ENCODE measurements at regions not wholly inside any gene's neighbourhood (a gene's known extent, or its start where the extent isn't known, plus 50 kb on each side); places are given as distances from the start of the nearest gene placed in this dataset.

DNA sequence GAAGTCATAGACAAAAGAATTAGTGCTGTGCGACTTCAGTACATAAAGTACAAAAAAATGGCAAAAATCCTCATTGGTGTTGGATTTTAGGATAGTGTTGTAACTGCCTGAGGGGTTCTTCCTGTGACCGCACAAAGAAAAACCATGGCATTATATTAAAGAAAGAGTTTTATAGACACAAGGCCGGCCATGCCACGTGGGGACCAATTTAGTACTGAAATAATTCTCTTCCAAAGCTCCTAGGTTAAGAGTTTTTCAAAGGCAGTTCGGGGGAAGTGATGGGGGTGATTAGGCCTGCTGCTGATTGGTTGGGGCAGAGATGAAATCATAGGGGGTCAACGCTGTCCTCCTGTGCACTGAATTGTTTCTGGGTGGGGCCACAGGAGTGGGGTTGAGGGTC, 150.9 kb upstream of the EEA1 start:
- Histone ChIP-seq H3K4me3 (ENCODE audit: low read depth, low read length) (no peak overlapping the region), H2AFZ (no peak overlapping the region), H3K27ac (no peak overlapping the region), H3K79me2 (no peaks in the 10 kb centered on the region), H3K27me3 (ENCODE audit: control insufficient read depth, insufficient read depth, low read length) (no peaks in the 10 kb centered on the region), H3K9ac (no peak overlapping the region), H3K4me2 (ENCODE audit: low read length) (no peak overlapping the region), H3K36me3 (ENCODE audit: control insufficient read depth, insufficient read depth, low read length) (no peaks in the 10 kb centered on the region), H3K9me3 (ENCODE audit: control insufficient read depth, low read length) (no peaks in the 10 kb centered on the region), H3K4me1 (no peaks in the 10 kb centered on the region)
- TF ChIP-seq, protein P1, sequence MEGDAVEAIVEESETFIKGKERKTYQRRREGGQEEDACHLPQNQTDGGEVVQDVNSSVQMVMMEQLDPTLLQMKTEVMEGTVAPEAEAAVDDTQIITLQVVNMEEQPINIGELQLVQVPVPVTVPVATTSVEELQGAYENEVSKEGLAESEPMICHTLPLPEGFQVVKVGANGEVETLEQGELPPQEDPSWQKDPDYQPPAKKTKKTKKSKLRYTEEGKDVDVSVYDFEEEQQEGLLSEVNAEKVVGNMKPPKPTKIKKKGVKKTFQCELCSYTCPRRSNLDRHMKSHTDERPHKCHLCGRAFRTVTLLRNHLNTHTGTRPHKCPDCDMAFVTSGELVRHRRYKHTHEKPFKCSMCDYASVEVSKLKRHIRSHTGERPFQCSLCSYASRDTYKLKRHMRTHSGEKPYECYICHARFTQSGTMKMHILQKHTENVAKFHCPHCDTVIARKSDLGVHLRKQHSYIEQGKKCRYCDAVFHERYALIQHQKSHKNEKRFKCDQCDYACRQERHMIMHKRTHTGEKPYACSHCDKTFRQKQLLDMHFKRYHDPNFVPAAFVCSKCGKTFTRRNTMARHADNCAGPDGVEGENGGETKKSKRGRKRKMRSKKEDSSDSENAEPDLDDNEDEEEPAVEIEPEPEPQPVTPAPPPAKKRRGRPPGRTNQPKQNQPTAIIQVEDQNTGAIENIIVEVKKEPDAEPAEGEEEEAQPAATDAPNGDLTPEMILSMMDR (IDR thresholded peaks at IDR 0.05): no peak

DNA sequence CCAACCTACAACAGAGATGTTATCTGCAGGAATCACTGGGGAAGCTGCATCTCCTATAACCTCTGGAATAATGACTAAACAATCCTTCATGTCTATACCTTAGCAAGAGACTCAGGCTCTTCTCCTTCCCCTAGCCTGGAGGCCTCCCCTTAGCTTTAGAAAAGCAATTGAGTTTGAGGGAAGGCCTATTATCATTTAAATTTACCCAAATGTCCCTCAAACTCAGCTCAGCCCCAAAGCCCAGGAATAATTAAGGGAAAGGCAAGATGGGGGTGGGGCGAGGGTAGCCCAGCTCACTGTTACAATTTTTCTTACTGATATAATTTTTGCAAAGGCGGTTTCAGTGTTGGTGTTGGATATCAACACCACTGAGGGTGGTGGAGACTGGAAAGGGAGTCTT, 151.4 kb upstream of the EEA1 start:
- TF ChIP-seq, protein P1 (IDR thresholded peaks at IDR 0.05): no peak
- Histone ChIP-seq H3K36me3 (ENCODE audit: control insufficient read depth, insufficient read depth, low read length) (no peaks in the 10 kb centered on the region), H3K27me3 (ENCODE audit: control insufficient read depth, insufficient read depth, low read length) (no peaks in the 10 kb centered on the region)

DNA sequence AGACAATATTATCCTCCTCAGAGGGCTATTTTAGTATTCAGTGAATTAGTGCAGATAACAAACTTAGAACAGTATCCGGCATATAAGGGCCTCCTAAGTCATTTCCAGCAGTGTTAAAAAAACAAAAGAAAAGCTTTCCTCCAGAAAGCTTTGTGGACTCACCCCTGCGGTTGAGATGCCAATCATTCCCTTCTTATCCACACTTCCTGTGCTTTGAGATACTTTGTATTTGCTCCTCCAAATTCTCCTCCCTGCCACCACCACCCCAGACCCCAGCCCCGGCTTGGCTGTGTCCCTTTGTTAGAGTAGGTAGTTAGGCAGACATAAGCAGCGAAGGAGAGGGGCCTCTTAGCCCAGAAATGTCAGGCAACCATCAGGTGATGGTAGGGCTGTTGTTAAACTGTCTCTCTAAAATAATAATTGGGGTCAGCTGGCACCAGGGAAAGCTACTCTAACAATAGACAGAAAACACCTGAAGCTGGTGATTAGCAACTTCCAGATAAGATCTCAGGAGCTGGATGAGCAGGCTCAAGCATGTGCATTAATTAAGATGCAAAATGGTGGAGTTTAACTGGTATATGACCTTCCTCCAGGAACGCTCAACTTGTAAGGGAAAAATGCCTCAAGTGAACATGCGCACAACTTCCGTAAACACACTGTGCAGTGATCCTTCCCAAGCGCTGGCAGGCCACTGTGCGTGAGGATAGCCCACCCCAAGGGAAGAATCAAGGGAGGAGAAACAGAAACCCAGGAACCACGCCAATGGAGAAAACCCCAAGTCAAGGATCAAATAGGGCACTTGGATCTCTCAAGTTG, 152.1 kb upstream of the EEA1 start:
- H2AFZ ChIP-seq: no peak overlapping the region
- TF ChIP-seq, protein P1 (IDR thresholded peaks at IDR 0.05): no peak
- no peaks in the 10 kb centered on the region for H3K36me3 ChIP-seq (ENCODE audit: control insufficient read depth, insufficient read depth, low read length)
- H3K27ac ChIP-seq: no peak overlapping the region
- no peak overlapping the region for H3K4me2 ChIP-seq (ENCODE audit: low read length)
- H3K9me3 ChIP-seq (ENCODE audit: control insufficient read depth, low read length): no peaks in the 10 kb centered on the region
- H3K4me3 ChIP-seq (ENCODE audit: low read depth, low read length): no peak overlapping the region
- no peaks in the 10 kb centered on the region for H3K79me2 ChIP-seq
- no peaks in the 10 kb centered on the region for H3K27me3 ChIP-seq (ENCODE audit: control insufficient read depth, insufficient read depth, low read length)
- no peak overlapping the region for H3K9ac ChIP-seq
- no peaks in the 10 kb centered on the region for H3K4me1 ChIP-seq

More for the DNA sequence above, 151.4 kb upstream of the EEA1 start:
- H3K9ac ChIP-seq: no peak overlapping the region
- no peak overlapping the region for H3K4me2 ChIP-seq (ENCODE audit: low read length)
- no peaks in the 10 kb centered on the region for H3K9me3 ChIP-seq (ENCODE audit: control insufficient read depth, low read length)
- H3K4me1 ChIP-seq: no peaks in the 10 kb centered on the region
- H3K27ac ChIP-seq: no peak overlapping the region
- no peak overlapping the region for H3K4me3 ChIP-seq (ENCODE audit: low read depth, low read length)
- no peaks in the 10 kb centered on the region for H3K79me2 ChIP-seq
- no peak overlapping the region for H2AFZ ChIP-seq

DNA sequence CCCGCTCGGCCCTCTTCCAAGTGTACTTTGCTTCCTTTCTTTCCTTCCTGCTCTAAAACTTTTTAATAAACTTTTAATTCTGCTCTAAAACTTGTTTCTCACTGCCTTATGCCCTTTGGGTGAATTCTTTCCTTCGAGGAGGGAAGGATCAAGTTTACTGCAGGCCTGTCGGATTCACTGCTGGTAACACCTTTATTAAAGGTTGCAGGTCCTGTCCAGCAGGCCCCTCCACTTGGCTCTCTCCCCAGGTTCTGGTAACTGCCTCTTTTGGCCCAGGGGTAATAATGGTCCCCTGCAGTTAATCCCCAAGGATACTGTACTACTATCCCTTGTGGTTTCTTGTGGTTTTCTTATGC, 152.7 kb upstream of the EEA1 start:
- H3K4me3 ChIP-seq (ENCODE audit: low read depth, low read length): no peak overlapping the region
- TF ChIP-seq, protein P1 (IDR thresholded peaks at IDR 0.05): no peak
- no peak overlapping the region for H3K4me2 ChIP-seq (ENCODE audit: low read length)

More for the DNA sequence above, 152.7 kb upstream of the EEA1 start:
- H3K27me3 ChIP-seq (ENCODE audit: control insufficient read depth, insufficient read depth, low read length): no peaks in the 10 kb centered on the region
- no peaks in the 10 kb centered on the region for H3K36me3 ChIP-seq (ENCODE audit: control insufficient read depth, insufficient read depth, low read length)
- H3K9me3 ChIP-seq (ENCODE audit: control insufficient read depth, low read length): no peaks in the 10 kb centered on the region
- no peaks in the 10 kb centered on the region for H3K79me2 ChIP-seq
- no peak overlapping the region for H2AFZ ChIP-seq
- no peaks in the 10 kb centered on the region for H3K4me1 ChIP-seq
- H3K9ac ChIP-seq: no peak overlapping the region
- H3K27ac ChIP-seq: no peak overlapping the region
